OCI-LY1 (cell line): ENCODE measurements at regions not wholly inside any gene's neighbourhood (a gene's known extent, or its start where the extent isn't known, plus 50 kb on each side); places are given as distances from the start of the nearest gene placed in this dataset.

Source experiments
- H2AFZ ChIP-seq: fragments of 200-600 bp; sonication (generic), shearing (Covaris generic); 2 replicates; pipeline ENCODE4 v1.6.0; 2014; ENCODE audit warnings: antibody characterized with exemption, mild to moderate bottlenecking, low read length
- H3F3A ChIP-seq: fragments of 200-600 bp; sonication (generic), shearing (Covaris generic); 2 replicates; pipeline ENCODE4 v1.6.0; 2014; ENCODE audit warnings: mild to moderate bottlenecking, antibody characterized with exemption, low read length, moderate library complexity; ENCODE audit not compliant: insufficient read depth
- H3K27ac ChIP-seq: fragments of 200-600 bp; sonication (generic); 2 replicates; pipeline ENCODE4 v1.5.1; 2014; ENCODE audit warnings: low read length, mixed run types, mild to moderate bottlenecking, low read depth; ENCODE audit not compliant: poor library complexity, severe bottlenecking
- H3K27me3 ChIP-seq: fragments of 200-600 bp; sonication (generic); 2 replicates; pipeline ENCODE4 v1.6.0; 2014; ENCODE audit warnings: antibody characterized with exemption, mild to moderate bottlenecking, low read length, moderate library complexity; ENCODE audit not compliant: insufficient read depth
- H3K36me3 ChIP-seq: fragments of 200-600 bp; sonication (generic); 2 replicates; pipeline ENCODE4 v1.6.1; 2014; ENCODE audit warnings: mild to moderate bottlenecking, antibody characterized with exemption, low read length, moderate library complexity, mixed read lengths; ENCODE audit not compliant: insufficient read depth
- H3K4me1 ChIP-seq: fragments of 200-600 bp; sonication (generic); 2 replicates; pipeline ENCODE4 v1.5.1; 2014; ENCODE audit warnings: mild to moderate bottlenecking, low read length, moderate library complexity; ENCODE audit not compliant: insufficient read depth, severe bottlenecking
- H3K4me2 ChIP-seq: fragments of 200-600 bp; sonication (generic), shearing (Covaris generic); 2 replicates; pipeline ENCODE4 v1.6.1; 2014; ENCODE audit warnings: low read length
- H3K4me3 ChIP-seq: fragments of 200-600 bp; sonication (generic); 2 replicates; pipeline ENCODE4 v1.5.1; 2014; ENCODE audit warnings: low read length, low read depth, mild to moderate bottlenecking, mixed read lengths; ENCODE audit not compliant: poor library complexity, severe bottlenecking
- H3K79me2 ChIP-seq: fragments of 200-600 bp; shearing (Covaris generic); 2 replicates; pipeline ENCODE4 v1.6.1; 2016; ENCODE audit warnings: mixed run types, low read length, mixed read lengths; ENCODE audit not compliant: insufficient read depth
- H3K9ac ChIP-seq: fragments of 200-600 bp; sonication (generic), shearing (Covaris generic); 2 replicates; pipeline ENCODE4 v1.6.1; 2014; ENCODE audit warnings: mild to moderate bottlenecking, low read length, mixed read lengths
- H3K9me2 ChIP-seq: fragments of 200-600 bp; sonication (generic), shearing (Covaris generic); 2 replicates; pipeline ENCODE4 v1.6.1; 2014; ENCODE audit warnings: low read depth, mild to moderate bottlenecking, low read length, mixed read lengths
- H3K9me3 ChIP-seq: fragments of 200-600 bp; shearing (Covaris generic); 2 replicates; pipeline ENCODE4 v1.6.1; 2014; ENCODE audit warnings: low read length, mixed read lengths
- H4K20me1 ChIP-seq: fragments of 200-600 bp; sonication (generic), shearing (Covaris generic); 2 replicates; pipeline ENCODE4 v1.6.0; 2016; ENCODE audit warnings: mild to moderate bottlenecking, low read length; ENCODE audit not compliant: insufficient read depth
- EZH2 ChIP-seq: fragments of 200-600 bp; sonication (generic), shearing (Covaris generic); IDR thresholded peaks from 2 replicates; pipeline ENCODE4 v1.8.0; 2017; ENCODE audit warnings: borderline replicate concordance, mixed run types, mild to moderate bottlenecking, antibody characterized with exemption, low read length, moderate library complexity, mixed read lengths
- TF ChIP-seq, protein P1 (sequence below): fragments of 200-600 bp; sonication (generic), shearing (Covaris generic); IDR thresholded peaks from 2 replicates; pipeline ENCODE4 v1.5.1; 2017; ENCODE audit warnings: mild to moderate bottlenecking, antibody characterized with exemption, low read length, moderate library complexity, mixed read lengths

DNA sequence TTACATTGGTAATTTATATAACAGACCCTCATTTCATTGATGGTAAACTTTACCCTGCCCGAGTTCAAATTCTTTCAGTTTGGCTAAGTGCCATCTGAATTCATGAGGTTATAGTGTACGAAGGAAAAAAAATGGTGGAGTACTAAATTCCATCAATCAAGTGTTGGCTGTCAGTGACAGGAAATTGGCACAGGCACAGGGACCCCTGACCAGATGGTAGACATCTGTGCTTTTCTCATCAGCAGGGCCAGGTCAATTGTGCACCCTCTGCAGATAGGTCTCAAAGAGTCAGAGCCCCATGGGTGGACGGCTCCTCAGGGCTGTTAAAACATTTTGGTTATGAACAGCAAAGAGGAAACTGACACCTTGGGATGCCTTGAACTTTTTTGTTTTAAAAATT is 439.2 kb downstream of the SETBP1 start:
- no peak for TF ChIP-seq EZH2
- TF ChIP-seq, protein P1, sequence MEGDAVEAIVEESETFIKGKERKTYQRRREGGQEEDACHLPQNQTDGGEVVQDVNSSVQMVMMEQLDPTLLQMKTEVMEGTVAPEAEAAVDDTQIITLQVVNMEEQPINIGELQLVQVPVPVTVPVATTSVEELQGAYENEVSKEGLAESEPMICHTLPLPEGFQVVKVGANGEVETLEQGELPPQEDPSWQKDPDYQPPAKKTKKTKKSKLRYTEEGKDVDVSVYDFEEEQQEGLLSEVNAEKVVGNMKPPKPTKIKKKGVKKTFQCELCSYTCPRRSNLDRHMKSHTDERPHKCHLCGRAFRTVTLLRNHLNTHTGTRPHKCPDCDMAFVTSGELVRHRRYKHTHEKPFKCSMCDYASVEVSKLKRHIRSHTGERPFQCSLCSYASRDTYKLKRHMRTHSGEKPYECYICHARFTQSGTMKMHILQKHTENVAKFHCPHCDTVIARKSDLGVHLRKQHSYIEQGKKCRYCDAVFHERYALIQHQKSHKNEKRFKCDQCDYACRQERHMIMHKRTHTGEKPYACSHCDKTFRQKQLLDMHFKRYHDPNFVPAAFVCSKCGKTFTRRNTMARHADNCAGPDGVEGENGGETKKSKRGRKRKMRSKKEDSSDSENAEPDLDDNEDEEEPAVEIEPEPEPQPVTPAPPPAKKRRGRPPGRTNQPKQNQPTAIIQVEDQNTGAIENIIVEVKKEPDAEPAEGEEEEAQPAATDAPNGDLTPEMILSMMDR, result no peak
- Histone ChIP-seq H3K4me3 (no peak overlapping the region), H3K27me3 (no peaks in the 10 kb centered on the region), H3K79me2 (no peaks in the 10 kb centered on the region), H3K36me3 (no peaks in the 10 kb centered on the region), H3K4me2 (no peak overlapping the region), H3F3A (no peaks in the 10 kb centered on the region), H4K20me1 (no peaks in the 10 kb centered on the region), H3K9ac (no peak overlapping the region), H3K4me1 (no peaks in the 10 kb centered on the region), H3K9me3 (no peaks in the 10 kb centered on the region), H2AFZ (no peak overlapping the region), H3K9me2 (no peaks in the 10 kb centered on the region), H3K27ac (no peak overlapping the region)

GRCh38 chr18:45121146-45121545 is 440.5 kb downstream of the SETBP1 start:
- no peak overlapping the region for H3K27ac ChIP-seq
- H3K4me3 ChIP-seq, result no peak overlapping the region
- TF ChIP-seq EZH2, result no peak
- TF ChIP-seq, protein P1, result no peak
- no peaks in the 10 kb centered on the region for H3K9me3 ChIP-seq
- H2AFZ ChIP-seq, result no peak overlapping the region
- H3K4me2 ChIP-seq, result no peak overlapping the region
- no peaks in the 10 kb centered on the region for H3F3A ChIP-seq
- no peaks in the 10 kb centered on the region for H3K4me1 ChIP-seq
- no peaks in the 10 kb centered on the region for H3K9me2 ChIP-seq
- H3K36me3 ChIP-seq, result no peaks in the 10 kb centered on the region
- no peaks in the 10 kb centered on the region for H4K20me1 ChIP-seq
- no peaks in the 10 kb centered on the region for H3K79me2 ChIP-seq
- H3K27me3 ChIP-seq, result no peaks in the 10 kb centered on the region
- H3K9ac ChIP-seq, result no peak overlapping the region

- Histone ChIP-seq H3K4me2 (no peak overlapping the region), H3K4me3 (no peak overlapping the region), H3F3A (no peaks in the 10 kb centered on the region), H3K79me2 (no peaks in the 10 kb centered on the region), H2AFZ (no peak overlapping the region), H3K36me3 (no peaks in the 10 kb centered on the region), H3K27ac (no peak overlapping the region), H3K27me3 (no peaks in the 10 kb centered on the region), H3K4me1 (no peaks in the 10 kb centered on the region), H3K9ac (no peak overlapping the region), H3K9me3 (no peaks in the 10 kb centered on the region), H4K20me1 (no peaks in the 10 kb centered on the region), H3K9me2 (no peaks in the 10 kb centered on the region)
- TF ChIP-seq EZH2, result no peak
Measured at GRCh38 chr18:45122506-45122905, 441.8 kb downstream of the SETBP1 start.

DNA sequence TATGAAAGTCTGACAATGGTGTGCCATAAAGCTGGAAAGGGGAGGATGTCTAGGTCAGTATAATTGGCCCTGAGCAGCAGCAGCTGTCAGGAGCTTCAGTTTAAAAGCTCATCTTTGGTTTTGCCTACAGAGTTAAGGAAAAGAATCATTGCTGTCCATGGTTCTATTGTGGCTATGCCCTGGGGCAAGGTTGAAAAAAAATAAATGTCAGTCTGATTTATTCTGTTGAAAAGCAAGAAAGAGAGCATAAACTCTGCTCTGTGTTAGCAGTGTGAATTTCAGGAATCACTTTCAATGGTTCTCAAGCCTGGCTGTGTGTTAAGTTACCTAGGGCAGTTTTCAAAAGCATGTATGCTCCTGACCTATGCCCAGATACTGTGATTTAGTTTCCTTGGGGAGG is 446.7 kb downstream of the SETBP1 start:
- Histone ChIP-seq H3F3A (no peaks in the 10 kb centered on the region), H3K27ac (no peak overlapping the region), H3K79me2 (no peaks in the 10 kb centered on the region), H4K20me1 (no peaks in the 10 kb centered on the region), H3K4me1 (no peaks in the 10 kb centered on the region), H3K4me2 (no peak overlapping the region), H3K27me3 (no peaks in the 10 kb centered on the region), H3K36me3 (no peaks in the 10 kb centered on the region), H2AFZ (no peak overlapping the region), H3K9me2 (no peaks in the 10 kb centered on the region), H3K9ac (no peak overlapping the region), H3K9me3 (no peaks in the 10 kb centered on the region), H3K4me3 (no peak overlapping the region)
- TF ChIP-seq EZH2, result no peak
- TF ChIP-seq, protein P1, result no peak
